ENCODE measurements at regions not wholly inside any gene's neighbourhood (a gene's known extent, or its start where the extent isn't known, plus 50 kb on each side); places are given as distances from the start of the nearest gene placed in this dataset.
A peak's percentile ranks its signal among the peaks of the same experiment; 100 is the strongest.

GRCh38 chr18:78566720-78567119 lies 412.9 kb upstream of the SALL3 start:
- no peak for DNase-seq (ENCODE audit: low spot score in 2 of 2)
- peaks cover 21 to 22% of the 10 kb centered on the region in 2 donors for H3K9me3 Mint-ChIP-seq
- ATAC-seq = no peak
- no peak overlapping the region for H3K27ac Mint-ChIP-seq
- H3K36me3 Mint-ChIP-seq = peaks cover 7 to 9% of the 10 kb centered on the region in 2 donors

GRCh38 chr18:78571063-78571785 lies 408.4 kb upstream of the SALL3 start:
- peaks cover 38 to 39% of the 10 kb centered on the region in 2 donors for H3K9me3 Mint-ChIP-seq
- no peak for ATAC-seq
- no peak overlapping the region for H3K27ac Mint-ChIP-seq
- no peak for DNase-seq (ENCODE audit: low spot score in 2 of 2)
- H3K36me3 Mint-ChIP-seq = peaks cover 27 to 30% of the 10 kb centered on the region in 2 donors

GRCh38 chr18:78571831-78572347 lies 407.7 kb upstream of the SALL3 start:
- DNase-seq (ENCODE audit: low spot score in 2 of 2) (no peak), ATAC-seq (no peak)
- no peak overlapping the region for H3K27ac Mint-ChIP-seq
- peaks cover 36 to 38% of the 10 kb centered on the region in 2 donors for H3K9me3 Mint-ChIP-seq
- H3K36me3 Mint-ChIP-seq = peaks cover 27% of the 10 kb centered on the region in 2 donors

GRCh38 chr18:78573773-78574172 lies 405.8 kb upstream of the SALL3 start:
- DNase-seq (ENCODE audit: low spot score in 2 of 2) (no peak), ATAC-seq (no peak)
- H3K36me3 Mint-ChIP-seq = peaks cover 20 to 21% of the 10 kb centered on the region in 2 donors
- H3K9me3 Mint-ChIP-seq = peaks cover 24 to 29% of the 10 kb centered on the region in 2 donors
- H3K27ac Mint-ChIP-seq = no peak overlapping the region

GRCh38 chr18:78576967-78577366 lies 402.7 kb upstream of the SALL3 start:
- no peak for DNase-seq (ENCODE audit: low spot score in 2 of 2)

GRCh38 chr18:78579449-78579848 lies 400.2 kb upstream of the SALL3 start:
- DNase-seq (ENCODE audit: low spot score in 2 of 2) = no peak
- peaks cover 9 to 13% of the 10 kb centered on the region in 2 donors for H3K9me3 Mint-ChIP-seq
- no peak overlapping the region for H3K27ac Mint-ChIP-seq
- peaks cover 9 to 10% of the 10 kb centered on the region in 2 donors for H3K36me3 Mint-ChIP-seq
- ATAC-seq = no peak

More at GRCh38 chr18:78576967-78577366, 402.7 kb upstream of the SALL3 start:
- H3K9me3 Mint-ChIP-seq = peaks cover 17 to 26% of the 10 kb centered on the region in 2 donors
- peaks cover 20 to 21% of the 10 kb centered on the region in 2 donors for H3K36me3 Mint-ChIP-seq
- H3K27ac Mint-ChIP-seq = no peak overlapping the region
- ATAC-seq = no peak

GRCh38 chr18:78579854-78580577 lies 399.6 kb upstream of the SALL3 start:
- H3K27ac Mint-ChIP-seq = no peak overlapping the region
- peaks cover 4% of the 10 kb centered on the region in 2 donors for H3K36me3 Mint-ChIP-seq
- peaks cover 4 to 8% of the 10 kb centered on the region in 2 donors for H3K9me3 Mint-ChIP-seq
- no peak for DNase-seq (ENCODE audit: low spot score in 2 of 2)
- ATAC-seq = no peak

GRCh38 chr18:78580835-78581339 lies 398.7 kb upstream of the SALL3 start:
- Mint-ChIP-seq H3K36me3 (no peaks in the 10 kb centered on the region), H3K27ac (no peak overlapping the region), H3K9me3 (peaks cover 0 to 4% of the 10 kb centered on the region in 2 donors)
- no peak for DNase-seq (ENCODE audit: low spot score in 2 of 2)
- ATAC-seq = no peak

- DNase-seq (ENCODE audit: low spot score in 2 of 2) (no peak), ATAC-seq (no peak)
- Mint-ChIP-seq H3K36me3 (no peaks in the 10 kb centered on the region), H3K9me3 (peaks cover 0 to 4% of the 10 kb centered on the region in 2 donors), H3K27ac (no peak overlapping the region)
Observed at GRCh38 chr18:78582181-78582709, 397.4 kb upstream of the SALL3 start.

GRCh38 chr18:78582898-78583738 lies 396.5 kb upstream of the SALL3 start:
- peak in 1 of 2 donors; percentile 69 for ATAC-seq
- Mint-ChIP-seq H3K27ac (no peak overlapping the region), H3K9me3 (peaks cover 0 to 4% of the 10 kb centered on the region in 2 donors), H3K36me3 (no peaks in the 10 kb centered on the region)
- DNase-seq (ENCODE audit: low spot score in 2 of 2) = no peak

- H3K36me3 Mint-ChIP-seq = no peaks in the 10 kb centered on the region
- H3K9me3 Mint-ChIP-seq = no peaks in the 10 kb centered on the region
- no peak overlapping the region for H3K27ac Mint-ChIP-seq
- ATAC-seq = no peak
- no peak for DNase-seq (ENCODE audit: low spot score in 2 of 2)
Observed at GRCh38 chr18:78583739-78584458, 395.7 kb upstream of the SALL3 start.

- no peaks in the 10 kb centered on the region for H3K9me3 Mint-ChIP-seq
- H3K36me3 Mint-ChIP-seq = no peaks in the 10 kb centered on the region
- ATAC-seq (no peak), DNase-seq (ENCODE audit: low spot score in 2 of 2) (no peak)
- no peak overlapping the region for H3K27ac Mint-ChIP-seq
Observed at GRCh38 chr18:78584459-78585022, 395.1 kb upstream of the SALL3 start.

GRCh38 chr18:78586586-78586985 lies 393.0 kb upstream of the SALL3 start:
- ATAC-seq = no peak
- Mint-ChIP-seq H3K9me3 (no peaks in the 10 kb centered on the region), H3K27ac (no peak overlapping the region), H3K36me3 (no peaks in the 10 kb centered on the region)
- DNase-seq (ENCODE audit: low spot score in 2 of 2) = no peak

GRCh38 chr18:78587096-78587495 lies 392.5 kb upstream of the SALL3 start:
- H3K9me3 Mint-ChIP-seq = no peaks in the 10 kb centered on the region
- no peak overlapping the region for H3K27ac Mint-ChIP-seq
- DNase-seq (ENCODE audit: low spot score in 2 of 2) = no peak
- ATAC-seq = peak in 1 of 2 donors; percentile 73
- H3K36me3 Mint-ChIP-seq = no peaks in the 10 kb centered on the region
